Left ventricle myocardium superior (tissue), 1 donor: ENCODE measurements at regions not wholly inside any gene's neighbourhood (a gene's known extent, or its start where the extent isn't known, plus 50 kb on each side); places are given as distances from the start of the nearest gene placed in this dataset.

Experiments used
- ATAC-seq: fragments of 200-7000 bp; cut with Tn5 transposase; one replicate; pipeline ENCODE4 v1.9.1; 2020; ENCODE audit warnings: mild to moderate bottlenecking, moderate library complexity
- DNase-seq: peaks from one replicate; pipeline ENCODE4 v3.0.0-alpha.2; 2020
- intact Hi-C: fragments of 100-400 bp; cut with micrococcal nuclease; formaldehyde crosslinking; loops from one replicate; pipeline ENCODE4 v1.11.0; 2022
- donor health status: DM: no; HTN: yes; CAD: no; lungs with severe emphysema.

DNA sequence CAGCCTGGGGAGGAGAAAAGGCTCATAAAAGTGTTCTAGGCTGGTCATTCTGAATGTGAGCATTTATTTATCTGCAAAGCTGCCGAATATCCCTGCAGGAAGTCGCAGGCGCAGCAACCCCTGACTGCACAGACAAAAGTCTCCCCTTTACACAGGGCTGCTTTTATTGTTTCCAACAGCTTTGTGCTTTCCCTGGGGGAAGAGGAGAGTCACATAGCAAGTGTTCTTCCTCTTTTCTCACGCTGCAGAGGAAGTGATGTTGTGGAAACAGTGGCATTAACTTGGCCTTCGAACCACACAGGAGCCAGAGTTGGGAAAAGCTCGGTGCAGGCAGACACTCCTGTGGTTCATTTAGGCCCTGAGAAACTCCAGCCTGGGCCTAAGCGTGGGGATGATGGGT, 81.5 kb upstream of the BCOR start:
- intact Hi-C loops = no loop called here
- DNase-seq = no peak
- no peak for ATAC-seq

DNA sequence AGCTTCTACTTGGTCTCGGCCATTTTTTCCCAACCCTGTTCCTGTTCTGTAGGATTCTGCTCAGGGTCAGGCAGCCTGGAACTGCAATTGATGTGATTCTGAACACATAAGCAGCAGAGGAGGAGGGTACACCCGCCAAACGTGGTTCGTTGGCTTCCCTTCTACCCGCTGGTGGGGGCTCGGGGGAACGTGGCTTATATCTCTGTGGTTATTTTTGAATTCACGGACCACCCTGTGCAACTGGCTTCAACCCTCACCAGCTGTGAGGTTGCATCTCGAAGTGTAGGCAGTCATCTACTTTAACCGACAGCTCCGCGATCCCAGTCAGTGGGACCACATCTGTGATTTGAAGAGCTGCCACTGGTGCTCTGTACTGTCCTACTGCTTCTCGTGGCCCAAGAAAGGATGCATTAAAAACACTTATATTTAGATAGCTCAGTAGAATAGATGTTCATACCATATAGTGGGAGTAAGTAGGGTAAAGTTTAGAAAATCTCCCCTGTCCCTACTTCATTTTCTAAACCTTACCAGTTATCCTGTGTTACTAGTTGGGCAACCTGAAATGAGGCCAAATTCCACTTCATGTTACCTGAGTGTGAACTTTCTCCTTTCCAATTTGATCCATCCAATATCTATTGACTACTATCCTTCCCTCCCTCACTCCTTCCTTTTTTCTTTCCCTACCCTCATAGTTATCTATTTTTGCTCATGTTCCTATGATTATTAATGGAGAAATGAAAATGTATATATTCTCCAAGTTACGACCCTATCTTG, 80.4 kb upstream of the BCOR start:
- intact Hi-C loops = no loop called here
- no peak for ATAC-seq
- DNase-seq = no peak

DNA sequence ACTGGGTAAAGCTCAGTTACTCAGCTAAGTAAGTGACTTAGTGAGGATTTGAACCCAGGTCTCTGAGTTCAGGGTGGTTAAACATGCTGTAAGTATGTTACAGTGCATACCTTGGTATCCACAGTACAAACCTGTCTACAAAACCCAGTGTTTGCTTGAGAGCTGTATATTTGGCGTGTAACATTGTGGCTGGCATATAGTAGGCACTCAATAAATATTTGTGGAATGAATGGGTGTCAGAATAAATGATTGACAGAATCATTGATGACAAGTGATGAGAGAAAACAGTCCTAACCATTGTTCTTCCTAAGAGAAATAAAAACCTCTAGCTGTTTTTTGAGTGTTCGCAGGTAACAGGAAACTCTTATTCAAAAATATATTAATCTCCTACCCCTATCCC, 79.7 kb upstream of the BCOR start:
- no peak for ATAC-seq
- intact Hi-C loops = no loop called here
- DNase-seq = no peak

DNA sequence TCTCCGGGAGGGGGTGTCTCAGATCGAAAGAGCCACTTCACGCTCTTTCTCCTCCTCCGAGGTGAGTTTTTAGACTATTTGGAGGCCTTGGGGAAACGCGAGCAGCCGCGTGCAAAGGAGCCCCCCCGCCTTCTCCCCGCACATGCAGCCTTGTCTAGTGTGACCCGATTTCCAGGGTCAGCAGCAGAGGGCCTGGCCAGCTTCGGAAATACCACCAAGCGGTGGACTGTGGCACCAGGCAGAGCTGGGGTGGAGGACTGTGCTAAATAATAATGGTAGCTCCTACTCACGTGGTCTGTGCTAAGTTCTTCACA, 79.3 kb upstream of the BCOR start:
- intact Hi-C loops = no loop called here
- DNase-seq (peak; percentile 51), ATAC-seq (peak; percentile 17)

DNA sequence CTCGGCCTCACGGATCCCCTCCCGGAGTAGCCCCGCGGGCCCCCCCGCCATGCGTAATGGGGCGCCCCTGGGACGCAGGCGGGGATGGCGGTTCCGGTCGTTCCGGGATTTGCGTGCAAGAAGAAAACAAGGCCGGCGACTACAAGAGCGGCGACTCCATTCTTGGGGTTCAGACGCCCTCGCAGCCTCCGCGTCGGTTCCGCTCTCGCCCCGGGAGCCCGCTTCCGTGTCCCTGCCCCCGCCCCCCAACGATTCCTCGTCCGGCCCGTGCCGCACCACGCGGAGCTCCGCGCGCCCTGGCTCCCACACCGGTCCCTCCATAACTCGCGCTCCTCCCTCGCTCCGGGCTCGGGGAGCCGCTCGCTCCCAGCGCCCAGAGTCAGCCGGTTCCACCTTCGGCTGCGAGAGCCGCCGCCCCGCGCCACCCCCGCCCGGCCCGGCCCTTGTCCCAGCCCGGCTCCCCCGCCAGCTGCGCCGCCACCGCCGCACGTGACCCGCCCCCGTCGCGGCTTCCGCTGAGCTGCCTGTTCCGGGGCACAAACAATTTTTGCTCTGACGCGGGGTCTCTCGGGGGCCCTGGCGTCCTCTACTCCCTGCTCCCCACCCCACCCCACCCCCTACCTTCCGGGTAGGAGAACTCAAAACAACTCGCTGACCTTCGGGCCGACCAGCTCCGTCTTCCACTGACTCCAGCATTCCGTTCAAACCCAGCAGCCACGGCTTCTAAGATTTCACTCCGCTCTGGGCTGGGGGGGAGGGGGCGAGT, 78.8 kb upstream of the BCOR start:
- peak; percentile 69 for ATAC-seq
- intact Hi-C loops = no loop called here

DNA sequence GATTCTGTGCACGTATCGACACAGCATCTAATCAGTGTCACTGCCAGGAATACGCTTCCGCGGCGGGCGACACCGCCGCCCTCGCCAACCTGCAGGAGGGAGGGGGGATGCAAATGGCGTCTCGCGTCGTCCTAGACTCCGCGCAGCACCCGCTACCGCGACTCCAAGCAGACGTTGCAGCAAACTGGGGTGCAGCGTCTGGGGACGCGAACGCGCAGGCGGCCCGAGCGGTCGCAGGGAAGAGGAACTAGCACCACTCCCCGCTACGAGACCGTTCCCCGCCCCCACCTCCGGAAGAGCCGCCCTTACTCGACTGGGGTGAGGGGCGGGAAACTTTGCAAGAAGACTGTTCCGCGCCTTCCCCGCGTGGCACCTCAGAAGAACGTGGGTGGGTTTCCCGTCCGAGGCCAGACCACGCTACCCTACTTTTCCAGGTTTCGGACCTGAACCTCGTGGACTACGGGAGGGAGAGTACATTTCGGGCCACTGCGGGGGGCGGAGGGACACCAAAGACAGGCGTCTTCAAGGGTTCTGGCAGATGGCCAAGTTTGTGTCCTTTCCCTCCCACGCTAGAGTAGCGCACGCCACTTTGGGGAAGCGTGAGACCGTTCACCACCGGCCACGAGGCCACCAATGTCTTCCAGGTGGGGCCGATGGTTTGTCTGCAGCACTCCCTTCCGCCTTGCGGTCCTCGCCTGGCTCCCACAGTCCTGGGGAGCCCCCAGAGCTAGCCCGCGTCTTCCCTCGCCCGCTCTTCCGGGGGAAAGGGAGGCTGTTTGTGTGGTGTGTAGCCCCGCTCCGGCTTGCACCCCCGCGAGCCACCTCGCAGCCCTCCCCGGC, 78.0 kb upstream of the BCOR start:
- DNase-seq = peak; percentile 83
- intact Hi-C loops = no loop called here
- peak; percentile 65 for ATAC-seq

More for the DNA sequence above, 78.8 kb upstream of the BCOR start:
- DNase-seq = peak; percentile 85

DNA sequence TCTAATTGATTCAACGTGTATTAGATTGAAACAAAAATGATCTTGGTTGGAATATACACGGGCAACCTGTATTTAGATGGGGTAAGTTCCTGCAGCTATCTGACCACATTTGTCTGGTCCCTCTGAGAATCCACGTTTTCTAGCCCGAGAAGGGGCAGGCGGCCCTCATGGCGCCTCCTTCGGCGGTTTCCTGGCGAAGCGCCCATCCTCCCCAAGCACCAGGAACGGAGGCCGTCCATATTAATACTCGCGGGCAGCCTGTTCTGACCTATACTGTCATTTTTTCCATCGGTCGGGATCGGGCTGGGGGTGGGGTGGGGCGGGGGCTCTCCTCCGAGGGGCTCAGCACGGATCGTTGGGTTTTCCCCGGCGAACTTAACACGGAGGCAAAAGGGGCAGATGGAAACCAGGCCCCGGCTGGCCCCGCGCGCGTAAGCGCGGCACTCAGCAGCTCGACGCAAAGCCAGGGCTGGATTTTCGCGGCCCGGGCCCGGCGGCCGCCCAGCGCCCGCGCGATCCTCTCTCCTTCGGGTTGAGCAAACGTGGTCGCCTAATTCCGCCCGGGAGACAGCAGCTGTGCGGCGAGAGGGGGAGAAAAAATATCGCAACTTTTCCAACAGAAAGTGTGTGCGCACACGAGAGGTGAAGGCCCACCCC, 77.2 kb upstream of the BCOR start:
- intact Hi-C loops = no loop called here
- ATAC-seq (peak; percentile 47), DNase-seq (peak; percentile 70)

DNA sequence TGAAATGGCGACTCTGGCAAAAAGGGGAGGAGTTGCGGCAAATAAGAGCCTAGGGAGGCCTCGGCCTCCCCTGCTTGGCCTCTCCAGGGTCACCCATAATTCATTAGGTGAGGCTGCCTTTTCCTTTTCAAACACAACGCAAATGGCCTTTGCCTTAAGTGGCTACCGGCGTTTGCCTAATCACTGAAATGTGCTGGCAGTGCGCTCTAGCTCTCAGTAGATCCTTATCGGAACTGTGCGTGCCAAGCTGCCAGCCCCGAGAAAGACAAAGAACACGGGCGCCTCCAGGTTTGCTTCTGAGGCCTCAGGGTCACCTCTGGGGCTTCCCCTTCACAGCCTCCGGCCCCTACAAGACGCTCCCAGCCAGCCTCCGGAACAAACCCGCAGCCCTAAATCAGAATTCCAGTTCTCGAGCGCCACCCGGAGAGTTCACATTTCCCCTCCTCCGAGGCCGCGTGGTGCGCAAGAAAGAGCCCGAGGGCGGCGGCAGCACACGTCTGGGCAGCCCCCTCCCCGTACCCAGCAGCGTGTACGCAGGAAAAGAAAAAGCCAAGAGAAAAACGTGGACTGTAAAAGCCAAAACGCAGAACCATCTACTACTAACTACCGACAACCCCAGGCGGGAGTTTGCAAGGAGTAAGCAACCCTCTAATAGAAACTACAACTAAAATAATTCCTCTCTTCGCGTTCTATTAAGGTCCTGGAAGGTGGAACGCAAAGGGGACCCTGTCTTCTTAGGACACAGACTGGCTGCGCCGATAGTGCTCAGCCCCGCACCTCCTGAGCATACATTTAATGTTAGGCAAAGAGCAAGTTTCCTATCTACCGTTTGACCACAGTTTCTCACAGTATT, 76.5 kb upstream of the BCOR start:
- DNase-seq = peak; percentile 44
- no peak for ATAC-seq
- intact Hi-C loops = no loop called here

DNA sequence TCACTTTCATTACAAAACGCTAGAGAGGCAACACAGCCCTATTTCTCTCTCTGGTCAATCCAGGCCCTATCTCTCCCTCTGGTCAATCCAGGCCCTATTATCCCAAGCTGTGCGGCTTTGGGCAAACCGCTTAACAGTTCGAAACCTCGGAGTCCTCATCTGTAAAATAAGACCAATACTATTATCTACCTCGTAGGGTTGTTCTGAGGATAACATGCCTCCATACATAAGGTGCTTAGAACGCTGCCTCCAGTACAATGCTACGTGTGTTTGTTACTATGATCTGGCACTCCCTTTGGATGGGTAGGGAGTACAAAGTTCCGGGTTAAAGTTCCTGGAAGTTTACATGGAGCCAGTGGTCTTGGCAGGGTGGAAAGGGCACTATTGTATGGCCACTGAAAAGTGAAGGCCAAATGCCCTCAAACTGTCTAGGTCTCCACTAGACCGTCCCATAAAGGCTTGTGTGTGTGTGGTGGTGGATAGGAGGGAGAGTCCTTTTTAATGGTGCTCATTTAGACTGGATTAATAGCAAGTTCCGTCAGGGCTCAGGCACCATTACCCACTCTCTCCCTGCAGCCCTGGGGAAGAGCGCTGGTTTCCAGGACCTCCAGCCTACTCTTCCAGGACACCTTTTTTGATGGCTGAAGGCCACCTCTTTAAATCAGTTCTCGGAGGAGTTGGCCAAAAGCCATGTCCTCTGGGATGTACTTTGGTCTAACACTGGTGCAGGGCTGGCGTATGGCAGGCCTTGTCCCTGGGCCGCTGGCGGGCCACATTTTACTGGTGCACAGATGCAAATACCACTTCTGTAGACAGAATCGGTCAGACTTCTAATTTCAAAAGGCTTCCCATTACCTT, 75.6 kb upstream of the BCOR start:
- no peak for ATAC-seq
- no peak for DNase-seq
- intact Hi-C loops = no loop called here

DNA sequence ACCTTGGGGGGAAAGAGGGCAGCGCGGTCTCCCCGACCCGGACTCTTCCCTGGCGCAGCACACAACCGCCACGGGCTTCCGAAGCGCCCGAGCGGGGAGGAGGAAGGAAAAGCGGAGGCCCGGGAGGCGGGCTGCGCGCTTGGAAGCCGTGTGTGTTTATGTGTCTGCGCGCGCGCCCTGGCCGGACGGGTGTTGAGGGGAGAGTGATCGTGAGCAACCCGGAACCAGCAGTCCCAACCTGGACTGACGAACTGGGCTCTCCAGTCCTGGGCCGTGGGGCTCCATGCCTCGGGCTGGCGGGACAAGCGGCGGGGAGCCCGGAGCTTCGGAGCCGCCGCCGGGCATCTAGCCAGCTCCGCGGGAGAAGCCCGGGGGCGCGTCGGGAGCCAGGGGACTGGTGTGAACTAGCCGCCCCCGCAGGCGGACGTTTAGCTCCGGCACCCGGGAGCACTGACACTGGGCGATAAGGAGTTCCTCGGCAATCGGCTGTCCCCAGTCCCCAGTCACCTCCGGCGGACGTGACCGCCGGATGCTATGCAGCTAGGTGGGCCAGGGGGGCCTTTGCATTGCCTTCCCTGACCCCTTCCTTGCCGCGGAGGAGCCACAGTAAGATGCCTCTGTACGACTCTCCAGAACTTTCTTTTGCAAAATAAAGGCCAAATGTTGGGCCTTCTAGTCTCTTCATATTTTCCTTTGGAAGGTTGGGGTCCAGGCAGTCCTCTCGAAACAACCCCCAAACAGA, 74.8 kb upstream of the BCOR start:
- peak; percentile 44 for ATAC-seq
- intact Hi-C loops = no loop called here
- DNase-seq = peak; percentile 82

DNA sequence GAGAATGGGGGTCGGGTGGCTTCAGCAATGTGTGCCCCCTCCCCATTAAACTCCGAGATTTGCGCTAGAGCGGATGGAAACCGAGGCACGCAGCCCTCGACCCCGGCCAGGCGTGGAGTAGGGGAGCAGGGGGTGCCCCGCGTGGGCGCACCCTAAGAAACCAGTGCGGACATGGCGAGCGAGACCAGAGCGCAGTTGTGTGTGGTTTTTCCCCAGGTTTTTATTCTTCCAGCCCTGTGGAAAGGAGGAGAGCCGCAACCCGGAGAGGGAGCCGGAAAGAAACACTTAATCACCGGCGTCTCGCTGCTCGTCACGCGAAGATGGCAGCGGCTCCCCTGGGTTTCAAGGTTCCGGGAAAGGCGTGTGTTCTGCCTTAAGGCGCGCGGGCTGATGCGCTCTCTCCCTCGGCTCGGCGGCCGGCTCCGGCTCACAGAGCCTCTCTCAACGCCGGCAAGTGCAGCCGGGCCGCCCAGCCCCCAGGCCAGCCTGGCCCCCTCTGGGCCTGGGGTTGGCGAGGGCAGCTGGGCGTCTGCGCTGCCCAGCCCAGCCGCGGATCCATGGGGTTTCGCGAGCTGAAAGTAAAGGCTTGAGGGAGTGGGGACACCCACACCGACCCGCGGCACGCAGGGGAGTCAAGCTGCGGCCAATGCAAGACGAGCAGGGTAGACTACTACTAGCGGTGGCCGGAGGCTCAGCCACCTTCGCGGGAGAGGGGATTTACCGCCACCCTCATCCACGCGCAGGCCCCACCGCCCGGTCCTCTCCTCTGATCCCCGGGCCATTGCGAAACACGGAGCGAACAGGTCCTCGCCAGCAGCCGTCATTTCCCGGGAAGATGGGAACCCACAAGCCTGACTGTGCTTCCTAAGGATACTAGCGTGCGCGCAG, 74.0 kb upstream of the BCOR start:
- ATAC-seq = peak; percentile 17
- DNase-seq = peak; percentile 66
- intact Hi-C loops = no loop called here

DNA sequence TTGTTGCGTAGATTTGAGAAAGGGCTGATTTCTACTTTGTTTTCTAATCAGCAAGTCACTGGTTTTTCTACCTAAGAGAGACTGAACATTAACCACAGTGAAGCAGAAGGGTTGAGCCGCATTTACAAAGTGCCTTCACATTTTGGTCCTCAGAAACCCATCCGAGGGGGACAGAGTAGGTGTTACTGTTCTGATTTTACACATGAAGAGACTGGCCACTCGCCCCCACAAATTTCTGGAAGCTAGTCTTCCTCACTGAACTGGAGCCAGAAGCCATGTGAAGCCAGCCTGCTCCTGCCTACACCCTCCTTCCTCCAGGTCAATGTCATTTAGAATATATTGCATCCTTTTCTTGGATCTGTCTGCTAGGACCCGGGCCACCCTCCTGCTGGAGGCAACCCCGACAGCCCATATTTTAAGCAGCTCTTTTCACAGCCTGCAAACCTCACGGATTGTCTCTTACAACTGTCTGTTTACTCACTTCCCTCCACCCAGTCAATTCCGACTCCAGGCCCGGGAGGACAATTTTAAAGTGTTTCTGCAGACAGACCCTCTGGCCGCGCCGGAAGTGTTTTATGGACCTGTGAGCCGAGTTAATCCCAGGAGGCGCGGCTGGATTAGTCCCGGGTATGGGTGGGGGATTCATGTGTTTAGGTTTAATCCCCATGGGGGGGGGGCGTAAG, 73.2 kb upstream of the BCOR start:
- DNase-seq = no peak
- no peak for ATAC-seq
- intact Hi-C loops = no loop called here

DNA sequence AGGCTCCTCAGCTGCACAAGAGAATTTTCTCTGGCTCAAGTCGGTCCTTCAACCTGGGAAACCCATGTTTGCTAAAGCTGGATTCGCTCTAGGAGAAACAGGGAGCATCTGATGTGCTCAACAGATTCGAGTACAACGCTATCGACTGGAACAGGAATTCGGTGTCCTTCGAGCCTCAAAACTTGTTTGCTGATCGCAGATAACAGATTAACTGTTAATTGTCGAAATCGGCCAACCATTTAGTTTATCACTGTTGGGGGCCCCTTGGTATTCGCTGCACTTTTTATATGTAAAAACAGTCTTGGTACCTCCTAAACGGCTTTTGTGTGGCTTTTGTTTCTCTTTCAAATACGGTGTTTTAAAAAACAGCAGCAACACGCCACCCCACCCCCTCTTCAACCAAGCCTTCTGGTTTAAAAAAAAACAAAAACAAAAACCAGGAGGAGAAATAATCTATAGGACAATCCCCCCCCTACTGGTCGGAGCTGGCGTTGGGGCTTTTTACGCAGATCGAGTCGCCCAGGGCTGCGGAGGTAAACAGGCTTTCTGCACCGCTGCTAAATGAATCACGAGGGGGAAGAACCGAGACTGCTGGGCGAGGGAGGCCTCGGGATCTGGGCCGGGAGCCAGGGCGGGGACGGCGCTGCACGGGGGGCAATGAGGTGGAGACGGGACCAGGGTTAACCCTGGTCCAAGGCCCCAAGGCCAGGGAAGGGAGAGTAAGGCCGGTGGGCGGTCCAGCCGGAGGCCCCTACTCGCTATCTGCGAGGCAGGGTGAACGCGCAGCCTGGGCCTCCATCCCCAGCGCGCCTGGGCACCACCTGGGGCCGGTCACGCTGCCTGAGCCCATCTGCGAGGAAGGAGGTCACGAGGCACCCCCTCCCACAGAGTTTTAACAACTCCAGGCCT, 71.7 kb upstream of the BCOR start:
- intact Hi-C loops = loop anchor here (5.0 kb wide), 1 partner anchor 82 kb away; no protein-coding TSS in a partner anchor
- ATAC-seq (no peak), DNase-seq (peak; percentile 55)

DNA sequence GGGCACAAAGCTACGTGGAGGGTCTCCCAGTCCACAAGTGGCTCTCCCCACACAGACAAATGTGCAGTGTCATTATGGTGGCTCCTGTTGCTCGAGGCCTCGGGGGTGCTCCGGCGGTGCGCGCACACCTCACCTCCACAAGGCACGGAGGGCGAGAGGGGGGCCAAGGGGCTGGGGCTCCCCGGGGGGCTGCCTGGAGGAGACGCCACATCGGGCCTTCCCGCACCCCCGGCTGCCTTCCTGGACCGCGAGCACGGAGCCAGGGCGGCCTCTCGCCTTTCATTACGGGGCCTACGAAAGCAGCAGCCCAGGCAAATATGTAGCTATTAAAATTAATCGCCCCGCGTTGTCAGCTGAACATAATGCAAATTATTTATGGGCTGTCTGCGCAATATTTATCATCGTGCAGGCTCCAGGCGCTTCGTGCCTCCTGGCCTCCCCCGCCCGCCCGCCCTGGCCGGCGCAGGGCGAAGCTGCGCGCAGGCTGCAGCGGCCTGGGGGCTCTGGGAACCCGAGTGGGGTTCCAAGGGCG, 70.8 kb upstream of the BCOR start:
- ATAC-seq = no peak
- intact Hi-C loops = loop anchor here (5.0 kb wide), 1 partner anchor 81 kb away; no protein-coding TSS in a partner anchor

More for the DNA sequence above, 70.8 kb upstream of the BCOR start:
- no peak for DNase-seq
